ENCODE measurements at regions not wholly inside any gene's neighbourhood (a gene's known extent, or its start where the extent isn't known, plus 50 kb on each side); places are given as distances from the start of the nearest gene placed in this dataset.

GRCh38 chr4:8710416-8710815, 117.9 kb downstream of the CPZ start:
- no TSS peak for BruUV-seq (replicated peaks)
- in situ Hi-C loops (cut with HindIII; ENCODE audit: low pct_unique_long_range_greater_than_20kb, low sequenced_read_pairs): no loop called here
- H3K27ac ChIP-seq (ENCODE audit: low read length): no peak overlapping the region
- TF ChIP-seq POLR2AphosphoS5 (IDR thresholded peaks at IDR 0.05; ENCODE audit: low read depth, low read length) (no peak), REST (IDR thresholded peaks at IDR 0.05; ENCODE audit: insufficient read depth in 1 of 2, low read depth in 2 of 2, low read length in 1 of 2) (no peak), SIN3A (IDR thresholded peaks at IDR 0.05; ENCODE audit: borderline replicate concordance, insufficient read depth, low read depth, low read length) (no peak)
- H3K4me1 ChIP-seq (ENCODE audit: control insufficient read depth, insufficient read depth, low read length): no peaks in the 10 kb centered on the region
- no peaks in the 10 kb centered on the region; the same call in 1 of the 2 replicates for H3K27me3 ChIP-seq (ENCODE audit: control insufficient read depth, insufficient read depth, low read length)
- ATAC-seq (no peak), DNase-seq (ENCODE audit: low read depth, low spot score) (no peak)
- H3K36me3 ChIP-seq (ENCODE audit: control insufficient read depth, insufficient read depth, low read length): no peaks in the 10 kb centered on the region
- CTCF ChIA-PET: no interaction called here
- POLR2A ChIA-PET: no interaction called here
- peaks cover 5% of the 10 kb centered on the region; the same call in 1 of the 2 replicates for H3K9me3 ChIP-seq (ENCODE audit: control insufficient read depth, insufficient read depth, low read depth, low read length)
- intact Hi-C loops (cut with micrococcal nuclease; ENCODE audit: unreplicated experiment): no loop called here
- no peak overlapping the region for H3K4me3 ChIP-seq (ENCODE audit: low read depth in 2 of 2, low read length in 2 of 2)

DNA sequence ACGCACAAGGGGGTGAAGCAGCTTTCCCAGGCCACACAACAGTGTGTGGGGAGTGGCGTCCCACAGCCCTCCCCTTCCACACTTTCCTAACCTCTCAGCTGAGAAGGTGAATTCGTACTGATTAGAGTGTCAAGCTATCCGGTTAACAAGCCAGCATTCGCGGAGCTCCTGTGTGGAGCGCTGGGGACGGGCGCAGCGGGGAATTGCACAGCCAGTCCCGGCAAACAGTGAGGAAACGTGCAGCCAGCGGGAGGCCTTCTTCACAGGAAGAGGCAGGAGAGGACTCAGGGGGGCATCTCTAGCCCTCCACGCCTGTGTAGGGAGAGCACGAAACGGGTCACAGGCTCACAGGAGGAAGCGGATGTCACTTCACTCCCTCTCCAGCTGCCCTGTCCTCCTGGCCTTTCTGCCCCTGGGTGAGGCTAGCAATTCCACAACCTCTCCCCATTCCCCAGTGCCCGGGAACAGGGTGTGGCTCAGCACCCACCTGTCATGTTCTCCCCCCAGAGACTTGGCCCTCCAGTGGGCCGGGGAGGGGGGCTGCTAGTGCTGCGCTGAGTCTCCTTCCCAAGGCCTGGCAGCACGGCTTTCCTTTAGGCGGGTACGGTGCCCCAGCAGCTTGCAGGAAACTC, 117.3 kb downstream of the CPZ start:
- TF ChIP-seq REST (IDR thresholded peaks at IDR 0.05; ENCODE audit: insufficient read depth in 1 of 2, low read depth in 2 of 2, low read length in 1 of 2): no peak
- no peak for TF ChIP-seq SIN3A (IDR thresholded peaks at IDR 0.05; ENCODE audit: borderline replicate concordance, insufficient read depth, low read depth, low read length)
- no peak for TF ChIP-seq CTCF (IDR thresholded peaks at IDR 0.05)
- TF ChIP-seq POLR2AphosphoS5 (IDR thresholded peaks at IDR 0.05; ENCODE audit: low read depth, low read length): no peak
- TF ChIP-seq TCF7L2 (IDR thresholded peaks at IDR 0.05; ENCODE audit: low read depth, low read length): no peak
- in situ Hi-C loops (cut with HindIII; ENCODE audit: low pct_unique_long_range_greater_than_20kb, low sequenced_read_pairs): no loop called here
- ChIA-PET CTCF (no interaction called here), POLR2A (no interaction called here)
- H3K27ac ChIP-seq (ENCODE audit: low read length): no peak overlapping the region
- no peaks in the 10 kb centered on the region; the same call in 1 of the 2 replicates for H3K27me3 ChIP-seq (ENCODE audit: control insufficient read depth, insufficient read depth, low read length)
- intact Hi-C loops (cut with micrococcal nuclease; ENCODE audit: unreplicated experiment): no loop called here
- no peak overlapping the region for H3K4me3 ChIP-seq (ENCODE audit: low read depth in 2 of 2, low read length in 2 of 2)
- ATAC-seq (no peak), DNase-seq (ENCODE audit: low read depth, low spot score) (no peak)
- no peaks in the 10 kb centered on the region for H3K36me3 ChIP-seq (ENCODE audit: control insufficient read depth, insufficient read depth, low read length)
- H3K9me3 ChIP-seq (ENCODE audit: control insufficient read depth, insufficient read depth, low read depth, low read length): peaks cover 4% of the 10 kb centered on the region; the same call in 1 of the 2 replicates
- no TSS peak for BruUV-seq (replicated peaks)
- no peaks in the 10 kb centered on the region for H3K4me1 ChIP-seq (ENCODE audit: control insufficient read depth, insufficient read depth, low read length)
